Naive thymus-derived CD8-positive, alpha-beta T cell (primary cell): ENCODE measurements at regions not wholly inside any gene's neighbourhood (a gene's known extent, or its start where the extent isn't known, plus 50 kb on each side); places are given as distances from the start of the nearest gene placed in this dataset.

Experiments used
- ATAC-seq, 2 donors: fragments of 150-1000 bp; cut with Tn5 transposase in 1 of 2; sonication (Bioruptor Pico), chemical (Tn5 transposase) in 1 of 2; 1 replicate in 1 of 2; 2 replicates in 1 of 2; pipeline ENCODE4 v1.10.0; 2021; ENCODE audit warnings: mild to moderate bottlenecking in 2 of 2, moderate library complexity in 2 of 2
- POLR2A ChIA-PET: fragments of 350-600 bp; sonication (Branson Sonifier 250); formaldehyde crosslinking; loops from one replicate; lab custom pipeline; 2021; ENCODE audit warnings: antibody characterized with exemption; lab: Charles Lee
- DNase-seq, 10 donors: peaks; one replicate each; pipeline versions ENCODE4 v3.0.0 to v3.0.0-alpha.2; 2020 to 2022
- H3K27ac Mint-ChIP-seq, 10 donors: one replicate each; pipeline ENCODE4 v1.8.0; 2020 to 2022; ENCODE audit warnings: mild to moderate bottlenecking in 10 of 10, mixed read lengths in 10 of 10, moderate library complexity in 4 of 10, inconsistent platforms in 1 of 10
- H3K27me3 Mint-ChIP-seq, 5 donors: one replicate each; pipeline ENCODE4 v1.8.0; 2021 to 2022; ENCODE audit warnings: mixed read lengths in 5 of 5
- H3K36me3 Mint-ChIP-seq, 3 donors: one replicate each; pipeline ENCODE4 v1.8.0; 2020 to 2022; ENCODE audit warnings: mixed read lengths in 3 of 3, mild to moderate bottlenecking in 2 of 3, inconsistent platforms in 1 of 3
- H3K4me1 Mint-ChIP-seq, 4 donors: one replicate each; pipeline ENCODE4 v1.8.0; 2021 to 2022; ENCODE audit warnings: mixed read lengths in 4 of 4
- H3K4me3 Mint-ChIP-seq, 10 donors: one replicate each; pipeline ENCODE4 v1.8.0; 2020 to 2022; ENCODE audit warnings: mild to moderate bottlenecking in 10 of 10, mixed read lengths in 10 of 10, moderate library complexity in 6 of 10, inconsistent platforms in 1 of 10
- H3K9me3 Mint-ChIP-seq, 9 donors: one replicate each; pipeline ENCODE4 v1.8.0; 2020 to 2022; ENCODE audit warnings: mixed read lengths in 9 of 9, mild to moderate bottlenecking in 3 of 9, inconsistent platforms in 1 of 9, moderate library complexity in 1 of 9

DNA sequence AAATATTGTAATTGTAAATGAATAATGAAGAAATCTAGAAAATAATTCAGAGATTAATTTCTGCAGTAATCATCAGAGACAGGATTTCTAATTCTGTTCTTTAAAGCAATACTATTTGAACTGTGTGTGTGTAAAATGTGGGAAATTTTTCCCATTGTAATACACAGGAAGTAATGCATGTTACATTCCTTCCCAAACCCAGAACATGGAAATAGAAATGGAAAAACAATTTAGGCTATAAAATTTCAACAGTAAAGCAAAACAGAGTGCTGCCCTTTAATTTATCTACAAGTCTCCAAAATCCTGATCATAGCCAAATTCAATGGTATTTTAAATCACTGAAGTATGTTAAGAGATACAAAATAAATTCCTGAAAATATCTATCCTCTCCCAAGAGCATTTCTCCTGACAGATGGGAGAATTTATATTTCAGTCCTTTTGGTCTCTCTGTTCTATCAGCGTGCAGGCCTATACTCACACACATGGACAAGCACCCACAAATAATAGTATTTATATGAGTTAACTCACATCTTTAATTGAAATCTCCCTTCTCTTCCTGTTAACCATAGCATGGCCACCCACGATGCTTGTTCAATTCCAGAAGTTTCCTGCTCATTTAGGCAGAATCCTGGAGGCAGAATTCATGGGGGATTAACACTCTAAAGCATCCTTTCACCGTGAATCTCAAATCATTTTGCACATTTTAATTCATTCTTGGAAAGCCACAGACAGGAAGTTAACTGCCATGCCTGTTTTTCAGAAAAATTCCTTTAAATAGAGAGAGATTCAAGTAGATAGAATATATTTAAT, 1465.4 kb upstream of the FLRT2 start:
- Mint-ChIP-seq H3K27me3 (no peaks in the 10 kb centered on the region), H3K36me3 (no peaks in the 10 kb centered on the region), H3K4me1 (no peaks in the 10 kb centered on the region), H3K9me3 (peaks cover 0 to 24% (median 8%) of the 10 kb centered on the region in 9 donors), H3K27ac (no peak overlapping the region), H3K4me3 (no peak overlapping the region)
- no peak for ATAC-seq
- POLR2A ChIA-PET: no interaction called here
- no peak for DNase-seq

DNA sequence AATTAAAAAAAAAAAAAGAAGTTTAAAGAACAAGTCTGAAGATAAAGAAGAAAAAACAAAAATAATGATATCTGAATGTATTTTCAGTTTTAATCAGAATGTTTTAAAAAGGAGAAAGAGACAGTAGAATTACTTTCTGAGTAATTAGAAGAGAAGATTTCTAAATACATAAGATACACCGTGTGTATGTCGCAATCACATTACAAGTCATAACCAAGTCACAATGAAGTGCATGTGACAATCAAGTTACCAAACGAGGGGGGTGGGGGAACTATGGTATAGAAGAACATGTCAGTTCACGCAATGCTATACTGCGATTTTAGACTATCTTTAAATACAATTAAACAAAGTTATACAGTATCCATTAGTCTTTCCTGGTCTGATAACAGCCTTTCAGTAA, 1464.1 kb upstream of the FLRT2 start:
- H3K4me1 Mint-ChIP-seq: no peaks in the 10 kb centered on the region
- H3K9me3 Mint-ChIP-seq: peaks cover 0 to 24% (median 8%) of the 10 kb centered on the region in 9 donors
- no peak overlapping the region for H3K4me3 Mint-ChIP-seq
- H3K27me3 Mint-ChIP-seq: no peaks in the 10 kb centered on the region
- H3K36me3 Mint-ChIP-seq: no peaks in the 10 kb centered on the region
- DNase-seq: no peak
- no peak overlapping the region for H3K27ac Mint-ChIP-seq
- POLR2A ChIA-PET: no interaction called here
- ATAC-seq: no peak

DNA sequence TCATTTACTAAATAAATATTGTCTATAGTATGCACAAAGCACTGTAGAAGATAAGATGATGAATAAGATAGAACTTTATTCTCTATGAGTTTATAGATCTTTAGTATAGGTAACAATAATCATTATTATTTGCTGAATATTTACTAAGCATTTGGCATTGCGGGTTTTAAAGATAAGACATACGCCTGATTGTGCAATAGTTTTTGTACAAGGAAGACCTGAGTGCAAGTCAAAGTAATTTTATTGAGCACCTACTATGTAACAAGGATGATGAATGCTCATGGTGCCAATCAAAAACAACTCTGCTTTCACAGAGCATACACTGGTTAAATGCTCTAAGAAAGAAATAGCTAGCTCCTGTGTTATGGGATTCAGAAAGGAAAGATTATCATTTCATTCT, 1461.7 kb upstream of the FLRT2 start:
- no peaks in the 10 kb centered on the region for H3K4me1 Mint-ChIP-seq

DNA sequence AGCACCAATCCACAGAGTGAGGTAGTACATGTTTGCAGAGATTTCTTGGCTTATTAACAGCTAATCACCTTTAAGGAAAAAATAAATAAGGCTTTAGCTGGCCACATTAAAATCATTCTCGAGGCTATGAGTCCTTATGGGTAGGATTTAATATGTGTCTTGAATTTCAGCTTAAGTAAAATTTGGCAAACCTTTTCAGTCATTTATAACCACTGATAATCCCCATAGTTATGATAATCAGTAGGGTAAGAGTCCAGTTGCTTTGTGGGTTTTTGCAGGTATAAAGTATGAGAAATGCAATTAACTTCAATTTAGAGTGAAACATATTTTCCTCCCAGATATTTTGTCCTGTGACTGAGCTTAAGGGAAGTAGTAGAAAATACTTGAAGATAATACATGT, 1458.9 kb upstream of the FLRT2 start:
- Mint-ChIP-seq H3K9me3 (peaks cover 0 to 30% (median 8%) of the 10 kb centered on the region in 9 donors), H3K36me3 (no peaks in the 10 kb centered on the region), H3K4me1 (no peaks in the 10 kb centered on the region), H3K27ac (no peak overlapping the region), H3K4me3 (no peak overlapping the region), H3K27me3 (no peaks in the 10 kb centered on the region)
- POLR2A ChIA-PET: no interaction called here
- DNase-seq (no peak), ATAC-seq (no peak)

More for the DNA sequence above, 1461.7 kb upstream of the FLRT2 start:
- no peak for ATAC-seq
- POLR2A ChIA-PET: no interaction called here
- no peak for DNase-seq
- Mint-ChIP-seq H3K4me3 (no peak overlapping the region), H3K27ac (no peak overlapping the region), H3K36me3 (no peaks in the 10 kb centered on the region), H3K9me3 (peaks cover 2 to 34% (median 8%) of the 10 kb centered on the region in 9 donors), H3K27me3 (no peaks in the 10 kb centered on the region)

DNA sequence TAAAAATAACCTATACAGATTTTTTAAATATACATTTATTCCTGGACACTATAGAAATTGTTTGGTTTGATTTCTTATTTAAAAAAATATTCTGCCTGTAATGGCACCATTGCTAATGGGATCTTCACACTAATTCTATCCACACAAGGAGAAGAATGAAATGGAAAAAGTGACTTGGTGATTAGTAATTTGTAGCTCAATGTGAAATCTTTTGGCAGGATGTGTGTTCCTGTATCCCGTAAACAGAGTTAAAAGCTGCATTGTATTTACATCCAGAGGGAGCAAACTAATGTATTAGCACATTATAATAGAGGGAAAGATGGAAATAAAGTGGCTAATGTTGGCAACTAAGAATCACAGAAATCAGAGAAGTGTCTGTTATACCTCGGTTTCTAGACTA, 1455.3 kb upstream of the FLRT2 start:
- H3K9me3 Mint-ChIP-seq: peaks cover 0 to 26% (median 5%) of the 10 kb centered on the region in 9 donors
- DNase-seq: no peak
- no peak for ATAC-seq
- POLR2A ChIA-PET: no interaction called here
- no peaks in the 10 kb centered on the region for H3K4me1 Mint-ChIP-seq
- H3K27me3 Mint-ChIP-seq: no peaks in the 10 kb centered on the region
- no peak overlapping the region for H3K27ac Mint-ChIP-seq
- H3K4me3 Mint-ChIP-seq: no peak overlapping the region
- no peaks in the 10 kb centered on the region for H3K36me3 Mint-ChIP-seq

DNA sequence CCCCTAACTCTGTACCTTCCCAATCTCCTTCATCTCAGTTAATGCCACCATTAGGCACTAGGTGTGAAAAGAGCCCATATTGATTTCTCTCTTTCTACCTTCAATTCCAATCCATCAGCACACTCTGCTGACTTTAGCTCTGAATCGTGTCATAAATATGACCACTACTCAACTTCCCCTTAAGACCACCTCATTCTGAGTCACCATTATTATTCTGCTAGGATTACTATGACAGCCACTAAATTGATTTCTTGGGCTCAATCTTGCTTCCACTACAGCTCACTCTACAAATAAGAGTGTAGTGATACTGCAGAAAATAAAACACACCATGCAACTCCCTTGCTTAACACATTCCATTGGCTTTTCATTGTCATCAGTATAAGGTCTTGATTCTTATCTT, 1449.0 kb upstream of the FLRT2 start:
- H3K36me3 Mint-ChIP-seq: no peaks in the 10 kb centered on the region
- POLR2A ChIA-PET: no interaction called here
- no peak for ATAC-seq

DNA sequence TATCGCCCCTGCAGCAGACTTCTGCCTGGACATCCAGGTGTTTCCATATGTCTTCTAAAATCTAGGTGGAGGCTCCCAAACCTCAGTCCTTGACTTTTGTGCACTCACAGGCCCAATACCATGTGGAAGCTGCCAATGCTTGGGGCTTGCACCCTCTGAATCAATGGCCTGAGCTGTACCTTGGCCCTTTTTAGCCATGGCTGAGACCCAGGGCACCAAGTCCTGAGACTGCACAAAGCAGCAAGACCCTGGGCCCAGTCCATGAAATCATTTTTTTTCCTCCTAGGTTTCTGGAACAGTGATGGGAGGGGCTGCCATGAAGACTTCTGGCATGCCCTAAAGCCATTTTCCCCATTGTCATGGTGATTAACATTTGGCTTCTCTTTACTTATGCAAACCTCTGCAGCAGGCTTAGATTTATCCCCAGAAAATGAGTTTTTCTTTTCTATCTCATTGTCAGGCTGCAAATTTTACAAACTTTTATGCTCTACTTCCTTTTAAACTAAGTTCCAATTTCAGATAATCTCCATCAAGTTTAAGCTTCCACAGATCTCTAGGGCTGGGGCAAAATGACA, 1445.8 kb upstream of the FLRT2 start:
- ATAC-seq (no peak), DNase-seq (no peak)
- POLR2A ChIA-PET: no interaction called here
- Mint-ChIP-seq H3K27me3 (no peaks in the 10 kb centered on the region), H3K27ac (no peak overlapping the region), H3K36me3 (no peaks in the 10 kb centered on the region), H3K4me3 (no peak overlapping the region), H3K4me1 (no peaks in the 10 kb centered on the region), H3K9me3 (peaks cover 0 to 35% (median 11%) of the 10 kb centered on the region in 9 donors)

More for the DNA sequence above, 1449.0 kb upstream of the FLRT2 start:
- peaks cover 0 to 31% (median 11%) of the 10 kb centered on the region in 9 donors for H3K9me3 Mint-ChIP-seq
- no peaks in the 10 kb centered on the region for H3K27me3 Mint-ChIP-seq
- H3K4me1 Mint-ChIP-seq: no peaks in the 10 kb centered on the region
- no peak overlapping the region for H3K27ac Mint-ChIP-seq
- no peak for DNase-seq
- no peak overlapping the region for H3K4me3 Mint-ChIP-seq

DNA sequence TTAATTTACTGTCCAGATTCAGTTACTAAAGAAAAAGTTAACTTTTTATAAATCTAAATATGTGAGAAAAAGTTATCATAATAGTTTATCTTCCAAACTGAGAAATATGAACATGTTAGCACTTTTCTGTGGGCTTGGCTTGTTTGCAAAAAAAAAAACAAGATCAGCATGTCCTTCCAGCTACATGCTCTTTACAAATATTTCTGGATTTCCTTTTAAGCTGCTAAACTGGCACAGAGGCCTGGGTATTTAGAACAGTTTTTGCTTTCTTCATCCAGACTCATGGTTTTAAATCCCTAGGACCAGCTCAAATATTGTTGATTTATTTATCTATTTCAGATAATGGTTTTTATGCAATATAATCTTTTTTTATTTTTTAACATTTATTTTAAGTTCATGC, 1444.5 kb upstream of the FLRT2 start:
- H3K36me3 Mint-ChIP-seq: no peaks in the 10 kb centered on the region
- peaks cover 0 to 30% (median 7%) of the 10 kb centered on the region in 9 donors for H3K9me3 Mint-ChIP-seq
- no peak overlapping the region for H3K27ac Mint-ChIP-seq
- H3K4me3 Mint-ChIP-seq: no peak overlapping the region
- no peaks in the 10 kb centered on the region for H3K27me3 Mint-ChIP-seq
- H3K4me1 Mint-ChIP-seq: no peaks in the 10 kb centered on the region
- DNase-seq (no peak), ATAC-seq (no peak)
- POLR2A ChIA-PET: no interaction called here

DNA sequence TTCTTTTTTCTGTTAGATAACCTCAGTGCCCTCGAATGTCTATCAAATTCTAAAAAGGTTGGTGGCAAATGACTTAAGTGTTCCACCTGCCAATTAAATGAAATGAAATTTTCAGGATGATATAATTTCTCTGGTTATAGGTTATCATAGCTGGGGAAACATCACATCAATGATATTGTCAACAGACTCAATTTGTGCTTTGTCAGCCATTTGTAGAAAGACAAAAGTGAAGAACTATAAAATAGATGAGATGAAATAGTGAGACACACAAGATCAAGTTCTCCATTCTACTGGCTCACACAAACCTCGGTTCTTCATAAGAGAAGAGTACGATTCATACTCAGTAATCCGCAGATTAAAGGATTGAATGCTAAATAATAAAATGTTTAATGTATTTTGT, 1443.2 kb upstream of the FLRT2 start:
- ATAC-seq: no peak
- POLR2A ChIA-PET: no interaction called here
- Mint-ChIP-seq H3K27ac (no peak overlapping the region), H3K4me3 (no peak overlapping the region), H3K9me3 (peaks cover 0 to 22% (median 3%) of the 10 kb centered on the region in 9 donors), H3K27me3 (no peaks in the 10 kb centered on the region), H3K4me1 (no peaks in the 10 kb centered on the region), H3K36me3 (no peaks in the 10 kb centered on the region)
- no peak for DNase-seq

DNA sequence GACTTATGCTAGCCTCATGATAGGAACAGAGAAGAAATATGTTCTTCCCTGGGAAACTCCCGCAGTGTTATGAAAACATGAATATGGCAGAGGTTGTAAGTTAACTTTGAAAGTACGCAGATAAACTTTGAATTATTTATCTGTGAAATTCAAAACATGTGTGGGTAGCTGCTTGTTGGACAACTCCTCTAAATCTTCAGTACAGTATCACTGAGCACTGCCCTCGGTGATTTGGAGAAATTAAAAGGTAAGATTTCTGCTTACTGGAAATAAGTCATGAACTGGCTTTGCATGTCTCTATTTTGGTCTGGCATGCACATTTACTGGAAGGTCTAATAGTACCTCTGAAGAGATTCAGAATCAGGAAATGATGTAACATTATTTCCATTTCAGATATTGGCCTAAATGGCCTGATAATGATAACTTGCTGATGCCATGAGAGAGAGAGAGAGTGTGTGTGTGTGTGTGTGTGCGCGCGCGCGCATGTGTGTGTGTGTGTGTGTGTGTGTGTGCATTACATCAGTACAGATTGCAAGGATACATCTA, 1441.9 kb upstream of the FLRT2 start:
- H3K4me3 Mint-ChIP-seq: no peak overlapping the region
- no peaks in the 10 kb centered on the region for H3K36me3 Mint-ChIP-seq
- no peak for DNase-seq
- POLR2A ChIA-PET: no interaction called here
- no peak for ATAC-seq
- no peaks in the 10 kb centered on the region for H3K27me3 Mint-ChIP-seq
- no peak overlapping the region for H3K27ac Mint-ChIP-seq
- no peaks in the 10 kb centered on the region for H3K4me1 Mint-ChIP-seq
- peaks cover 0 to 20% (median 3%) of the 10 kb centered on the region in 9 donors for H3K9me3 Mint-ChIP-seq

DNA sequence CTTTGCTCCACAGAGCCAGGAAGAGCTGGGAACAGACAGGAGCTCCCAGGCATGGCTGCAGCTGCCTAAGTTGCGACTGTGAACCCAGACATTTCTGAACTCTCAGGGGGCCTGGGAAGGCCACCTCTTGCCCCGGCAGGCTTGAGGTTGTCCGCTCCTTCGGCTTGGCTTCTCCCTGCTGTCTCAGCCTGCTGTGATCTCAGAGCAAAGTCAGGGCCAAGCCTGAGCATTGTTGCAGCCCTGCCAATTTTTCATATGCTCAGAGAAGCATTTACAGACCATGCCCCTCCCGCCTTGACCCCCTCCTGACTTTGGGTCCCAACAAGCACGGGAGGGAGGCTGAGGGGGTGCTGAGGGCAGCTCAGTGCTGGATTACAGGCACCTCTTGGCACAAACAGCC, 1439.1 kb upstream of the FLRT2 start:
- no peaks in the 10 kb centered on the region for H3K36me3 Mint-ChIP-seq
- H3K4me1 Mint-ChIP-seq: no peaks in the 10 kb centered on the region
- H3K27me3 Mint-ChIP-seq: no peaks in the 10 kb centered on the region
- no peak for ATAC-seq
- H3K4me3 Mint-ChIP-seq: no peak overlapping the region
- no peak for DNase-seq
- POLR2A ChIA-PET: no interaction called here
- H3K27ac Mint-ChIP-seq: no peak overlapping the region
- H3K9me3 Mint-ChIP-seq: peaks cover 0 to 14% (median 3%) of the 10 kb centered on the region in 9 donors

DNA sequence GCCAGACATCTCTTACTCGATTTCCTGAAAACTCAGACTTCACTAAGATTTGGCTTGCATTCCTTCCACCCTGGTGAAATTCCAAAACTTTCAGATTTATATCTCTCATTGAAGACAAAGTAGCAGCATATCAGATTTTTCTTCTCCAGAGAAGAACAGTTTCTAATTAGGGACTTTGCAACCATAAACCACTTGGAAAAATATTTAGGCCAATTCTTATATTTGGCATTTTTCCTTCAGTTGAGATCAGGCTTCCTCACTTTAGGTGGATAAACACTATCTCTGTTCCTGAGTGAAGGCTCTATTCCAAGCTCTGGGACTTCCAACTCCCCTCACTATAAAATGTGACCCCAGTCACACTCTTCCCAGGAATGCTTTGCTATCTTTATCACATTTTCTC, 1434.3 kb upstream of the FLRT2 start:
- Mint-ChIP-seq H3K36me3 (peaks cover 0 to 3% (median 0%) of the 10 kb centered on the region in 3 donors), H3K4me1 (no peaks in the 10 kb centered on the region), H3K27ac (no peak overlapping the region), H3K4me3 (no peak overlapping the region), H3K9me3 (peaks cover 0 to 28% (median 13%) of the 10 kb centered on the region in 9 donors), H3K27me3 (no peaks in the 10 kb centered on the region)
- ATAC-seq (no peak), DNase-seq (no peak)
- POLR2A ChIA-PET: no interaction called here

DNA sequence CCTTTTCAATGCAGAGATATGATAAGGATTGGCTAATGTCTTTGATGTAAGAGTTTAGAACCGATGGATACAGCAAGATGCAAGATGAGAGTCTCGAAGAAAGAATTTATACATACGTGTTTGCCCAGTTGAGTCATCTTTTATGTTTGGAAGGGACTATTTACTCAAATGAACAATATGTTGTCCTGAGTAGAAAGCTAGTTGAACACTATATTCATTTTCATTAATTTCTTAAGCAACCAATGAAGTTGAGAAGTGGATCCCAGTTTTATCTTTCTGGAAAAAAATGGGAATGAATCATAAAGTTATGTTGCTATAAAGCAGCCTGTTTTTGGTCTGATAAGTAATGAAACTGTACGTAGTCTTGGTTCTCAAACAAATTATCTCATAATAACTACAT, 1431.7 kb upstream of the FLRT2 start:
- peaks cover 0 to 16% (median 0%) of the 10 kb centered on the region in 3 donors for H3K36me3 Mint-ChIP-seq
- no peak for ATAC-seq
- H3K4me3 Mint-ChIP-seq: no peak overlapping the region
- POLR2A ChIA-PET: no interaction called here
- H3K4me1 Mint-ChIP-seq: no peaks in the 10 kb centered on the region
- no peaks in the 10 kb centered on the region for H3K27me3 Mint-ChIP-seq
- no peak overlapping the region for H3K27ac Mint-ChIP-seq
- DNase-seq: no peak
- peaks cover 7 to 48% (median 21%) of the 10 kb centered on the region in 9 donors for H3K9me3 Mint-ChIP-seq
